HG02885 (cell line): ENCODE measurements at regions not wholly inside any gene's neighbourhood (a gene's known extent, or its start where the extent isn't known, plus 50 kb on each side); places are given as distances from the start of the nearest gene placed in this dataset.
"Not testable (repeated sequence)": the region's sequence is repeated elsewhere in the genome, so short reads cannot be mapped to it uniquely, and the experiment has no call there.

Experiments
- ATAC-seq: cut with Tn5 transposase; IDR thresholded peaks from one replicate; pipeline ENCODE4 v1.9.1; 2021; ENCODE audit warnings: mild to moderate bottlenecking; ENCODE audit not compliant: unreplicated experiment, poor library complexity

DNA sequence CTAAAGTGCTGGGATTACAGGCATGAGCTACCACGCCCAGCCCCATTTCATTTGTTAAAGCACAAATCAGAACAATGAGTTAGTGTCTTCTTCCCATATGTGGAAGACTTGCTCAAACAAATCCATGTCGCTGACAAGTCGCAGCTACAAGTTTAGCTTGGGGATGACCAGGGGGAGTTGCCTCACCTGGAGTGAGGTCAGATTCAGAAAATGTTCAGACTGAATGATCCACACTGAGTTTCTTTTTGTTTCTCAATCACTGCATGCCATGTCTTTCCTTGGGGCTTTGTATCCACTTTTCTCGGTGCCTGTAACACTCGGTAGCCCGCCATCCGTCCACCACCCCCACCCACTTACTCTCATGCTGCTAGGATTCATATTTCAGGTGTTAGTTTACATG, 437.3 kb upstream of the DYNLRB2 start:
- no peak for ATAC-seq

DNA sequence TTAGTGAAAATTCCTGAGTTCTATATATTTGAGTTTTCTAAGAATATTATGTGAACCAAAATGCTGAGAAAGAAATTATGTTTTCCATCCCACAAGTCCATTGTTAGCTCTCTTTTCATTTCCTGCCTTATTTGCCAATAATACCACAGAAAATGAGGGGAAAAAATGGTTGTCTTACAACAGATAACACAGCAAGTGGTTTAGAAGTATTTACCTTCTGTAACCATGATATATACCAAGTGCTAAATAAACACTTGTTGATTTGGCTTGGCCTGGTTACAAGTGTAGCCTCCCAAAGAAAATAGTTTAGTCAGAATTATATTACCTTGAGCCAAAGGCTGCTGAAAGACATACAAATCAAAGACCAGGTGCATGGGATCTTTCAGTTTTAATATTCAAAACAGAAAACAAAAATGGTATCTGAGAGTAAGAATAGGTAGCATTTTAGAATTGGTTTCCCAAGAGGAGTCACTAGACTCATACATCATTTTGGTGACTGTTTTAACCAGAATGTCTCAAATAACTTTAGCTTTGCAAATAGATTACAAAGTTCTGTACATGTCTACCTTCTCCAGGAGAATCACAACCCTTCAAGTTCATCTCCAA, 439.8 kb upstream of the DYNLRB2 start:
- no peak for ATAC-seq

DNA sequence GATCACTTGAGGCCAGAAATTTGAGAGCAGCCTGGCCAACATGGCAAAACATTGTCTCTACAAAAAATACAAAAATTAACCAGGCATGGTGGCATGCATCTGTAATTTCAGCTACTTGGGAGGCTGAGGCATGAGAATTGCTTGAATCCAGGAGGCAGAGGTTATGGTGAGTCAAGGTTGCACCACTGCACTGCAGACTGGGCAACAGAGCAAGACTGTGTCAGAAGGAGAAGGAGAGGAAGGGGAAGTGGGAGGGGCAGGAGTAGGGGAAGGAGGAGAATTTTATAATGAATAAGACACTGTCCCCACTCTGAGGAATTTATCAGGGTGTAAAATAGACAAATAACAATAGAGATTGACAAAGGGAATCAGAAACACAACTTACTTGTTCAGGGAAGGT, 440.6 kb upstream of the DYNLRB2 start:
- ATAC-seq = no peak

DNA sequence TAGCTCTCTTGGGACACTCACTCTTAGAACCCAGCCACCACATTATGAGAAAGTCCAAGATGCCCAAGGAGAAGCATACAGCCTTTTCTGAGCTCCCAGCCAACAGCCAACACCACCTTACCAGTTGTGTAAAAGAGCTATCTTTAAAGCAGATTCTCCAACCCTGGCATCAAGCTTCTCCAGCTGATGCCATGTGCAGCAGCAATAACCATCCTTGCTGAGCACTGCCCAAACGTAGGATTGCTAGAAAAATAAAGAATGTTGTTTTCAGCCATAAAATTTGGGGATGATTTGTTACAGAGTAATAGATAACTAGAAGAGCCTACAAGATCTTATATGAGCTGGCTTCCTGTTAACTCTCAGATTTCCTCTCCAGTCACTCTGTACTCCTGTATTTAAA, 443.7 kb upstream of the DYNLRB2 start:
- ATAC-seq = no peak

DNA sequence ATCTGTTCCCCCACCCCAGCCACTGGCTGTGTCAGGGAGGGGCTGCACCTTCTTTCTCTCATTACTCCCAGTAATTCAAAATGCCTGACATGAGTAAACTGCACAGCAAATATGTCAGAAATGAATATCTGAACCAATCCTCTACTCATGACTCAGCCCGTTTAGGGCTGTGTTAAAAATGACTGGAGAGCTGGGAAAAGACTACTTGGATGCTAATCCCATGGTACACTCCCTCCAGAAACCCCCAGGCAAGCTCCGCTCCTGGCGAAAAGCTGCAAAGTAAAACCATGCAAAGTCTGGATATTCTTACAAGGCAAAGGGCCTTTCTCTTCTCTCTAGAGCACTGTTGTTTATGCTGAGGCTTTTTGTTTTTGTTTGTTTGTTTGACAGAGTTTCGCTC, 448.1 kb upstream of the DYNLRB2 start:
- ATAC-seq = no peak

DNA sequence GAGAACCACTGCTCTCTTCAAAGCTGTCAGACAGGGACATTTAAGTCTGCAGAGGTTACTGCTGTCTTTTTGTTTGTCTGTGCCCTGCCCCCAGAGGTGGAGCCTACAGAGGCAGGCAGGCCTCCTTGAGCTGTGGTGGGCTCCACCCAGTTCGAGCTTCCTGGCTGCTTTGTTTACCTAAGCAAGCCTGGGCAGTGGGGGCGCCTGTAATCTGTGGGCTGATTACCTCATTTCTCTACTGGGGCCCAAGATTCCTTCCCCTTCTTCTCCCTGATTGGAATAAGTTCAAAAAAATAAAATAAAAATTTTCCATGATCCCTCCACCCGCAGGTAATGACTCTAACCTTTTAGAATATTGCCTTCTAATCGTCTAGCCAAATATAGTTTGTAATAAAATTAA, 449.3 kb upstream of the DYNLRB2 start:
- not testable (repeated sequence) for ATAC-seq

DNA sequence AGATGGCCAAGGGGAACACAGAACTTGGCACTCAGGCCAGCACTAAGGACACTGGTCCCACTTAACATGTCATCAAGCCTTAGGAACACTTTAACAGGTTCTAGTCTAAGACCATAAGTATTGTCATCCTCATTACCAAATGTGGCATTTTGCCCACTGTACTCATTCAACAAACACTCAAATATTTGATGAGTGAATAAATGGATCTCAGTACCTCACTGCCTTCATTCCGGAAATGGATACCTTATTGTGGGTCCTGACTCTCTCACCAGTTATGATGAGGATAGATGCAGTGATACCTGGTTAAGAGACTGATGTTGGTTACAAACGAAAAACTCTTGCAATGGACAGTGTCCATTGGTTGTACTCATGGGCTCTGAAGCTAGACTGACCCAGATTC, 455.2 kb upstream of the DYNLRB2 start:
- no peak for ATAC-seq

DNA sequence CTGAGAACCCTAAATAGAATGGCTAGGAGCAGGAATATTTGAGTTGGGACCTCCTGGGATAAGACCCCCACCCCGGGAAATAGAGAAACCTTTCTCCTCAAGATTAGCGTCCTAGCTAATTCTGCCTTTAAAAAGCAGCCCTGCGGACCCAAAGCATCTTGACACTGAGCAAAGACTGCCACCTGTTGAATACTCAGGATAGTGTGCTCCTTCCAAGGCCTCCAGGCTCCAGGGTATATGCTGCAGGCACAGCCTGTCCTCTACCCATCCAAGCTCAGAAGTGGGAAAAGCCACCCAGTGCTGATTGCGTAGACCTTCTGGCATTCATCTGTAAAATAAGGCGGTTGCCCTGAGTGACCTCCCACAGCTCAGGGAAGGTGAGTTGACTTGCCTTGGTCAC, 456.2 kb upstream of the DYNLRB2 start:
- ATAC-seq = no peak

DNA sequence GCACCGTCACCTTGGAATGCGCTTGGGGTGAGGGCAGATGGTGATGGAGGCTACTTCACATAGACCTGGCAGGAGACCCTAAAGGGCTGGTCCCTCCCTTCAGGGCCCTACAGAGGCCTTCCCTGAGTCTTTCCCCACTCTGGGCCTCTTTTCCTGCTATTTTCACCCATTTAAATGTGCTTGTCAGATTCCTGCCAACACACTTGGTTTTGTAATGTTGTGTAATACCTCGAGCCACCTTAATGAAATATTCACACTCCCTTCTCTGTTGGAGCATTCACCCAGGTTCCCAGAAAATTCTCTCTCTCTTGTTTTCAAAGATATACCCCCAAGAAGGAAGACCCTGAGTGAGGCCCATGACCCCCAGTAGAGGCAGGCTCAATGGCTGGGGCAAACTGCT, 456.6 kb upstream of the DYNLRB2 start:
- no peak for ATAC-seq

DNA sequence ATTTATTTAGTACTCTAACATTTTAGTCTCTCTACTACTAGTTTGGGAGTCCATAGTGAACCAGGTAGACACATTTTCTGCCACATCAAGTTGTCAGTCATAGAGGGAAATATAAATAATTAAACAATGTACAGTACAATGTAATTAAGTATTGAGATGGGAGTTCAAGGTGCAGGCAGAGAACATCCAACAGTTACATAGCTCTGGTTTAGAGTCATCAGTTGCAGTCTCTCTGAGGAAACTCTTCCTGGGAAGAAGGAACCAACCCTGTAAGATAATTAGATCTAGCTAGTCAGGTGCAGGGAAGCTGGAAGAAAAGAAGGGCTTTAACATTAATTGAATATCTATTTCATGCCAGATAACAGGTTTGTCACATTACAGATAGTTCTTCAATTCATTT, 457.9 kb upstream of the DYNLRB2 start:
- no peak for ATAC-seq

DNA sequence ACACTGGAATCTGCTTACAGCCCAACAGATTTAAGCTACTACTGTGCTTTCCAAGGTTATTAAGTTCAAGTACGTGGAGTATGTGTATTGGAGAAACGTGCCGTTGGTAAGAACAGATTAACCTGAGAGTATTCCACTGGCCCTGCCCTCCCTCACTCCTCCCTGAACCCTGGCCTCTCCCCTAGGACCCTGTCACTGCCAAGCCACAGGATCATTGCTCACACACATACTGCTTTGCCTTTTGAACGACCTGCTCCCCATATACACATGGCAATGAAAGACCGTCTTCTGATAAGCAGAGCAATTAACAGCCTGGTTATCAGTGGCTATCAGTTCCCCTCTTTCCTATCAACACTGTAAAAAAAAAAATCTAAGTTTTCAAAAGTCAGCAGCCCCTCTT, 458.9 kb upstream of the DYNLRB2 start:
- no peak for ATAC-seq

DNA sequence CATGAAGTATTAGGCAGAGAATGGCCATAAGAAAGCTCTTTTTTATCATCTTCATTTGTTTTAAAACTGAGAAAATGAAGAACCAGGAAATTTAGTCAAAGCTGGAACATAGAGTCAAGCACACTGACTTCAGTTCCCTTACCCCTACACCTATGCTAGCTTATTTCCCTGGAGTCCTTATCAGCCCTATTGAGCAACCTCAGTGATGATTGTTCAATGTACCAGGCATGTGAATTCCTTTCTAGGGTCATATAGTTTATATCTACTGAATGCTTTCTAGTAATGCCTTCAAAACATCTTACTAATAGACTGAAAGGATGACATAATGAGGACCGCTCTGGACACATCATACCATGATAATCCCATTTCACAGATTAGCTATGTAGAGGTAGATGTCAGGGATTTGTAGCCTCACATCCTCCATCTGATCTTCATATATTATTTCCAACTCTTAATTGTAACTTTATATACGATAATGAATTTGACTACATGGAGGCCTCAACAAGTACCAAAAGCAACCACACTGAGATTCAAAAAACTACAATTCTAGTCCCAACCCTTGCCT, 460.4 kb upstream of the DYNLRB2 start:
- no peak for ATAC-seq

DNA sequence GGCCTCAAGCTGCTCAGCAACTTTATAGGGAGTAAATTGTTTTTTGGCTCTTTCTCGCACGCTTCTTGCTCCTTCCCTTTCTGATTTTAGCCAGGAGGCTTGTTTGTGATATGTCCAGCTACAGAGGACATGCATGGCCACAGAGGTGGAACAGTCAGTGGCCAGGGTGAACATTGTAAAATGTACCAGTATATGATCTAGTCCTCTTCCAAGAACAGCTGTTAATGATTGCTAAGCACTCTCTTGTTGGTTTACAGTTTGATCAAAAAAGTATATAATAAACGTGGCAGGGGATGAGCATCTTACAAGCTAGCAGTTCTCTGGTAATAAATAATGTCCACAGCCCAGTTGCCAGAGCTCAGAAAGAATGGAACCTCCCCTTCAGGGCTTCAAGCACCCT, 461.7 kb upstream of the DYNLRB2 start:
- ATAC-seq = no peak

DNA sequence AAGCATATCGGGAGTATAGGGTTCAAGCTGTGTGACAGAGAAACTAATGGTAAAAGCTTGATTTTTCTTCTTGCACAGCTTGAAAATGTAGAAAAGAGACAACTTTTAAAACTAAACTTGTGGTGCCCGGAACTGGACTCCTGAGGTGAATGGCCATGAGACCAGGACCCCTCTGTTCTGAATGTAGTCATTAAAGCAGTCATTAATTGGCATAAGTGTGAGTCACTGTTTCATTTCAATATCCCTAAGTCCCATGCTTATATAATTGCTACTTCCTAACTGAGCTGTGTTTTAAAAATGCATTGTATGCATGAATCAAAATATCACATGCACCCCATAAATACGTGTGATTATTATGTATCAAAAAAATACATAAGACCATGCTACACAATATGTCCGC, 463.1 kb upstream of the DYNLRB2 start:
- no peak for ATAC-seq

DNA sequence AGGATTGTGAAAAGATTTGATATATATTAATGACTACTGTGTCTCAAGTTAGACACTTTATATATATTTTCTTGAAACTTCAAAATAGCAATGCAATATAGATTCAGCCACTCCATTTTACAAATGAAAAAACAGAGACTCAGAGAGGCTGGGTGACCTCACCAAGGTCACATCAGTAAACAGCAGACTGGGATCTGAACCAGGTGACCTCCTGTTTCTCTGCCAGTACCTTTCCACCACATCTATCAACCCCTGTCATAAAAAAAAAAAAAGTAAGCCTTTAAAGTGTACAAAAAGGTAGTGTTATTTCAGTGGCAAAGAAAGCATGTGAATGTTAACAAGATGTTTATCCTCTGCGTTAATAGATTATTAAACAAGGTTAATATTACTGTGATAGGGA, 466.5 kb upstream of the DYNLRB2 start:
- ATAC-seq = no peak

DNA sequence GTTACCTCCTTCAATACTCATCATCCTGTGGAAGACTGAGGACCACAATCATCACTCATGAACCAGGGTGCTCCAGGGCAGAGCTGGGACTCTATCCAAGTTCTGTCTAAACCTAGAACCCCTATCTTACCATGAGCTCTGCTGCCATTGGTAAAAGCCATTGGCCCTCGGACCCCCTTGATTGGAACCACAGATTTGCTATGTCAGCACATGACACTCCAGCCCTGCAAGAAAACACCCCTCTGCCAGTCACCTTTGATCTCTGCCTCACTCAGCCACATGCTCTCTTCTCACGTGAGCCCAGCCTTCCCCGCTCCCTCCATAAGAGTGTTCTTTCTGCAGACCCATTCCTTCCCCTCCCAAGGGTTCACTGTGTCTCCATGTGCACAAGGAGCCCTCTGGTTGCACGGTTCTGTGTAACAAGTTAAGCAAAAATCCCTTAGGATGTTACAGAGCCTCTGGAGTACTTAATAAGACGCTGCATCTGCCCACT, 468.8 kb upstream of the DYNLRB2 start:
- ATAC-seq = no peak

DNA sequence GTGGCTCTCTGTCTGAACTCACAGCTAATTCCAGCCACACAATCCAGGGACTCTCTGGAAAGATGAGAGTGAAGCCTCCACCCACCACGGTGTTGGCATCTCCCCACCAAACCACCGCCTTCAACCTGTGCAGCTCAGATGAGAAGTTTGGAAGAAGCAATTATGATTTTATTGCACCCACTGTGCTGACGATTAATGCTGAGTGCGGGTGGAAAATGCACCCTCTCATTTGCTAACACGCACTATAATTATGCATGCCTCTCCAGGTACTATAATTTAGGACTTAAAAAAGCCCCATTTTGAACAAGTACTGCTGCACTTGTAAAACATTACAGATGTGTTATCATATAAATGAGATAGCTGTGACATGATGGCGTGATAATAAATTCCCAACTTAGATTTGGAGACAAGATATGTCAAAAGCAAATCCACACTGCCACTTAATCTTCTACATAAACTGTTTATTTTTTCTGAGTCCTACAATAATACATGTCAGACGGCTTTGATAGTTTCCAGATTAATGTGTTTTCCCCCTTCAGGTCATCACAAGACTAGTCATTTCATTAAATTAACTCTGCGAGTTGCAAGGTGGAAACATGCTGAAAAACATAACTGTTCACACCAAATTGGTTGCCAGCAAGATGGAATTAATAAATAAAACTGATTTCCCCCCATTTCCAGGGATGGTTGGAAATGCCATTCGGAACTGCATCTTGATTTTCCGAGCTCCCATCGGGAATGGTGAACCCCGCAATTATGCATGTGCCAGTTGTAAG, 466.5 kb upstream of the MAF start:
- no peak for ATAC-seq

DNA sequence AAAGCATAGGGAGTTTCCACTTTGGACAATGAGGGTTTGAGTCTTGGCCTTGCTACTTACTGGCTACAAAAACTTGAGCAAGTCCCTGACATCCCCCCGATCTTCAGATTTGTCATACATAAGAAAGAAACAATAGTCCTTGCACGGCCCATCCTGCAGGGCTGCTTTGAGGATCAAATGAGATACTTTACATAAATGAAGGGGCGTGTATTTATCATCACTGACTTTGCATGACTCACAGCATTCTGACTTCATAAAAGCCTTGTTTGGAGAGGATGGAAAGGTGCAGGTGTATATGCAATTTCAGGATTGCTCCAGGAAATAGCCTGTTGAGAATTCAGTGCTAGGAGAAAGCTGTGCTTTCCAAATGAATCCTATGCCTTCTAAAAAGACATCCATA, 465.0 kb upstream of the MAF start:
- ATAC-seq = no peak

DNA sequence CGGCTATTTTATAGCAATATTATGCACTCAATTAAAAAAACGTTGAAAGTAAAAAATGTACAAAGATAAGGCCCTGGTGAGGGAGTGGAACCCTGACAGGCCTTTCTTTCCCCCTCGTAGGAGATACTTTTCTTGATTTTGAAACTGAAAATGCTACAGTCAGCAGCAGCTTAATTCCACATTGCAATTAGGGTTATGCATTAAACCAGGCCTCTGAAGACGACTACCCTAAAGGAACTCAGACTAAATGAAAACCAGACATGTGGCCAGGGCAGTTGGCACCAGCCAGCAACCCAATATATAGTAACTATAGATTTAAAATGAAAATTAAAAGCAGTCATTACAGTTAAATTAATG, 463.2 kb upstream of the MAF start:
- no peak for ATAC-seq

DNA sequence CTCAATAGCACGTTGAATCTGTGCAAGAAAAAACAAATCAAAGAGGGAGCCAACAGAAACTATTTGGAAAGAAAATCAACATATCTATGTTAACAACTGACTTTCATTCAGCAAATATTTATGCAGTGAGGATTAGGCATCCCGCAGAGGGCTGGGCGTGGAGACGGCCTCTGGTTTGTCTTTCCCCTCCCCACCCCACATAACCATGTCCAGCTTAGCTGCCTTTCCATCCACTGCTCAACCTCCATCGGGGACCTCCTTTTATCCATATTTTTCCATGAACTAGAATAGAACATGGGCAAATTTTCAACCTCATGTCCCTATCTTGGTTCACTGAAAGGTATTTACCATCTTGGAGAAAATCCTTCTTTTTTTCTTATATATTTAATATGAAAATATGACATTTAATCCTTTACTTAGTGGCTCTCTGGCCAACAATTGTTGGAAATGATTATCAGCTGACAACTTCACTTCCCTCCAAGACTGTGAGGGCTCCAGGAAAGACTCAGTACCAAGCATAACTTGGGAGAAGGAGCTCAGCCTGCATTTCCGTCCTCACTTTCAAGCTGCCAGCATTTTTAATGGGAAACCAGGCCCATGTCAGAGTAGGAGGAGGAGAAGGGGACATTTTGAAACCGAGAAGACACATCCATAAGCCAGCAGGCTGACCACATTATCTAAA, 462.6 kb upstream of the MAF start:
- ATAC-seq = no peak

DNA sequence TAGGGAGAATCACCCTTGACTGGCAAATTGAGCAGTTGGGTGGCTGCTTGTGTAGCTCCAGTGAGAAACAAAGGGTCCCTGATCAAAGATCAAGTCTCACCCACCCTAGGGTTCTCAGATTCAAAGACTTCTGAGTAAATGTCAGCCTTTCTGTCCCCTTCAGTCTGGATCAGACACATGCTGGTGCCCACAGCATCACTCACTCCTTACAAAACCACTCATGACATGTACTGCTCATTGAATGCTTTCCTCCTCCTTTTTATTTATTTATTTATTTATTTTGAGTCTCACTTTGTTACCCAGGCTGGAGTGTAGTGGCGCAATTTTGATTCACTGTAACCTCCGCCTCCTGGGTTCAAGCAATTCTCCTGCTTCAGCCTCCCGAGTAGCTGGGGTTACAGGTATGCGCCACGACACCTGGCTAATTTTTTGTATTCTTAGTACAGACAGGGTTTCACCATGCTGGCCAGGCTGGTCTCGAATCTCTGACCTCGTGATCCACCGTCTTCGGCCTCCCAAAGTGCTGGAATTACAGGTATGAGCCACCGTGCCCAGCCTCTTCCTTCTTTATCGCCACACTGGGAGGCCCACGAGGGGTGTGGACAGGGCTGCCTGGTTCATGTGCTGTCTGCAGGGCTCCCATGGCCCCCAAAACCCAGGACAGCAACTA, 462.0 kb upstream of the MAF start:
- ATAC-seq = no peak
